Peyer's patch (tissue), 4 donors: ENCODE measurements at regions not wholly inside any gene's neighbourhood (a gene's known extent, or its start where the extent isn't known, plus 50 kb on each side); places are given as distances from the start of the nearest gene placed in this dataset.

ENCODE experiments used
- DNase-seq, 3 donors: peaks; one replicate each; pipeline ENCODE4 v3.0.0-alpha.2; 2017 to 2019
- H3K27ac ChIP-seq, 4 donors: fragments of 200-600 bp; sonication (generic); one replicate each; pipeline ENCODE4 v1.5.1; 2016 to 2019
- H3K27me3 ChIP-seq, 2 donors: fragments of 200-600 bp; sonication (generic); one replicate each; pipeline ENCODE4 v1.5.1; 2019
- H3K36me3 ChIP-seq, 3 donors: fragments of 200-600 bp; sonication (generic); one replicate each; pipeline ENCODE4 v1.5.1; 2016 to 2019
- H3K4me1 ChIP-seq, 4 donors: fragments of 200-600 bp; sonication (generic); one replicate each; pipeline ENCODE4 v1.5.1; 2016 to 2019
- H3K4me3 ChIP-seq, 4 donors: fragments of 200-600 bp; sonication (generic); 1 replicate in 3 of 4; 2 replicates in 1 of 4; pipeline ENCODE4 v1.5.1; 2016 to 2019; ENCODE audit warnings: mild to moderate bottlenecking in 1 of 4
- H3K9me3 ChIP-seq, 4 donors: fragments of 200-600 bp; sonication (generic); one replicate each; pipeline ENCODE4 v1.5.1; 2016 to 2019; ENCODE audit warnings: mild to moderate bottlenecking in 1 of 4
- POLR2A ChIP-seq, 2 donors: fragments of 450-650 bp; IDR thresholded peaks; one replicate each; pipeline ENCODE4 v1.5.1; 2017; ENCODE audit warnings: antibody characterized with exemption in 2 of 2, mild to moderate bottlenecking in 2 of 2, moderate library complexity in 2 of 2
- TF ChIP-seq, protein P1 (sequence below), 6 experiments: fragments of 450-650 bp in 4 of 6; fragments of 200-600 bp in 2 of 6; sonication (generic) in 1 of 6; IDR thresholded peaks; one replicate each; pipeline ENCODE4 v1.5.1; 2017 to 2019; ENCODE audit warnings: antibody characterized with exemption in 6 of 6, mild to moderate bottlenecking in 3 of 6, moderate library complexity in 1 of 6

DNA sequence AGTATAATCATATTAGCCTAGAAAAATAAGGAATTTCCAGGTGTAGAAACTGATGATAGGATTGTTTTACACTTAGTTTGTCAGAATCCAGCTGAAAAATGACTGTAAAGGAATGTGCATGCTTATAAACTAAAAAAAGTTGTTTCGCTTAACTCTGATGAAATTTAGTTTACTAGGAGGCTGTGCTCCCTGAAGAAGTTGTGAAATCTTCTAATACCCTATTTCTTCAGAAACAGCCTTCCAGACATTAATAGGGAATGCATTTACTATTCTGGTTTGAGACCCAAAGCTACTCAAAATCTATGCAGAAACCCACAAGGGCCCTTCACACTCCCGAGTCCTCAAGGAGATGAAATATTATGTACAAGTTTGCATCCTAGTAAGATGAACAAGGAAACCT, 105.5 kb upstream of the SSTR4 start:
- Histone ChIP-seq H3K27ac (no peak overlapping the region), H3K9me3 (no peaks in the 10 kb centered on the region), H3K4me3 (no peak overlapping the region), H3K27me3 (no peaks in the 10 kb centered on the region), H3K36me3 (no peaks in the 10 kb centered on the region), H3K4me1 (no peaks in the 10 kb centered on the region)
- no peak for DNase-seq
- no peak for TF ChIP-seq POLR2A (IDR thresholded peaks at IDR 0.05)
- TF ChIP-seq, protein P1, sequence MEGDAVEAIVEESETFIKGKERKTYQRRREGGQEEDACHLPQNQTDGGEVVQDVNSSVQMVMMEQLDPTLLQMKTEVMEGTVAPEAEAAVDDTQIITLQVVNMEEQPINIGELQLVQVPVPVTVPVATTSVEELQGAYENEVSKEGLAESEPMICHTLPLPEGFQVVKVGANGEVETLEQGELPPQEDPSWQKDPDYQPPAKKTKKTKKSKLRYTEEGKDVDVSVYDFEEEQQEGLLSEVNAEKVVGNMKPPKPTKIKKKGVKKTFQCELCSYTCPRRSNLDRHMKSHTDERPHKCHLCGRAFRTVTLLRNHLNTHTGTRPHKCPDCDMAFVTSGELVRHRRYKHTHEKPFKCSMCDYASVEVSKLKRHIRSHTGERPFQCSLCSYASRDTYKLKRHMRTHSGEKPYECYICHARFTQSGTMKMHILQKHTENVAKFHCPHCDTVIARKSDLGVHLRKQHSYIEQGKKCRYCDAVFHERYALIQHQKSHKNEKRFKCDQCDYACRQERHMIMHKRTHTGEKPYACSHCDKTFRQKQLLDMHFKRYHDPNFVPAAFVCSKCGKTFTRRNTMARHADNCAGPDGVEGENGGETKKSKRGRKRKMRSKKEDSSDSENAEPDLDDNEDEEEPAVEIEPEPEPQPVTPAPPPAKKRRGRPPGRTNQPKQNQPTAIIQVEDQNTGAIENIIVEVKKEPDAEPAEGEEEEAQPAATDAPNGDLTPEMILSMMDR (IDR thresholded peaks at IDR 0.05) = no peak

DNA sequence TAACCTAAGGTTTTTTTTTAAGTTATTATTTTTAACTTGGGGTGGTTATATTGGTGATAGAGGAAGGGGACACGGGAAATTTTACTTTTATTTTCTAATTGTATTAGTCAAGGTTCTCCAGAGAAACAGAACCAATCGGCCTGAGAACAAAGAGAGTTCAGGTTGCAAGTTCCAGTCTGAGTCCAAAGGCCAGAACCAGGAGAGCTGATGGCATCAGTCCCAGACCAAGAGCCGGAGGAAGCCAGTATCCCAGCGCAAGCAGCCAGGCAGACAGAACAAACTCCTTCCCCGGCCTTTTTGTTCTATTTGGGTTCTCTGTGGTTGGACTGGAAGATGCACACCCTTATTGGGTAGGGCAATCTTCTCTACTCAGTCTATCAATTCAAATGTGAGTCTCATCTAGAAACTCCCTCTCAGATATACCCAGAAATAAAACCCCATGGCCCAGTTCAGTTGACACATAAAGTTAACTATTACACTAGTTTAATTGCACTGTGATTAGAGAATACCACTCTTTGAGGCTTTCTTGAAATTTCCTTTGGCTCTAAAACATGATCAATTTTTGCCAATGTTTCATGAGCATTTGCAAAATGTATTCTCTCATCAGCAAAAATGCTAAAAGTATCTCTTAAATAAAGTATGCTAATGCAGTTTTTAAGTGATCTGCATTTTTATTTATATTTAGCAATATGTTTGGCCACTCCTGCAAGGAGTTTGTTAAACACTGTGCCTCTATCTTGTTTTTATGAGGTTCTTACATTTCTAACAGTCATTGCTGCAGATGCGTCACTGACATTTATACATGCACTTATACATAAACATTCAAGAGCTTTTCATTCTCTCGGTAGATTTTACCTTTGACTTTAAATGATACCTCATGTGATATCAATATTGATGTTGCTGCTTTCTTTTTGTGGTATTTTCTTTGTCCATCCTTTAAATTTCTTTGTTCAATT, 103.2 kb upstream of the SSTR4 start:
- DNase-seq = peak in 1 of 3 donors; percentile 48
- no peaks in the 10 kb centered on the region for H3K4me1 ChIP-seq
- H3K36me3 ChIP-seq = no peaks in the 10 kb centered on the region
- no peaks in the 10 kb centered on the region for H3K27me3 ChIP-seq
- TF ChIP-seq, protein P1 (IDR thresholded peaks at IDR 0.05) = no peak
- no peak for TF ChIP-seq POLR2A (IDR thresholded peaks at IDR 0.05)
- H3K9me3 ChIP-seq = no peaks in the 10 kb centered on the region
- no peak overlapping the region for H3K27ac ChIP-seq
- H3K4me3 ChIP-seq = no peak overlapping the region

DNA sequence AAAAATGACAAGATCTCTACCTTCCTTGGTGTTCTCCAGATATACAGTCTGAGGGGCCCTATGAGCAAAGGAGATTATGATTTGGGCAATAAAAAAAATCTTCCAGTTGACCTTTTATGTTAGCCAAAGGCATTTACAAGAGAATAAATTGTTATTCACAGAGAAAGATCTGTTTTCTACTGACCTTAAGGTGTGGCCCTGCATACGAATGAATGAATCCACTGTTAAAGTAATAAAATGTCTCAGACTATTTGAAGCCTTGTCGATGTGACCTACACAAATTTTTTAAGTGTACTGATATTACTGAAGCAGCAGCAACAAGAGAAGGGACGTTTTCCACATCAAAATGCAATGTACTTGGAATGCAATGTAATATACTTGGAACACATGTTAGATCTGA, 95.9 kb upstream of the SSTR4 start:
- Histone ChIP-seq H3K4me1 (no peaks in the 10 kb centered on the region), H3K27ac (no peak overlapping the region), H3K27me3 (no peaks in the 10 kb centered on the region), H3K36me3 (no peaks in the 10 kb centered on the region), H3K9me3 (no peaks in the 10 kb centered on the region), H3K4me3 (no peak overlapping the region)
- no peak for DNase-seq
- TF ChIP-seq, protein P1 (IDR thresholded peaks at IDR 0.05) = no peak
- TF ChIP-seq POLR2A (IDR thresholded peaks at IDR 0.05) = no peak

DNA sequence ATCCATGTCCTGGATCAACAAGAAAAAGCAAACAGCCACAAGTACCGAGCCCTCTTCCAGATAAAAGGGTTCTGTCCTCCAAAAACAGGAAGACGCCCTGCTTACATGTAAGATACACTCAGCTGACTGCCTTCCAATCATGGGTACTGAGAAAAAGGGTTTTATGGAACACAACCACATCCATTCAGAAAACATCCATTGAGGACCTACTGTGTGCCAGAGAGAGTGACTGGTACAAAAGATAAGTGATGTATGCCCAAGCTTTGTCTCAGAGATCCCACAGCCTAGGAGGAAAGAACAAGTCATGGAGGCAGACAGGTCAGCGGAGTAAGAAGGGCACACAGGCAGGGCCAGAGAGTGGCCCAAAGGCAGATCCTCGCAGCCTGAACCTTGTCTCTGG, 94.8 kb upstream of the SSTR4 start:
- Histone ChIP-seq H3K4me1 (no peaks in the 10 kb centered on the region), H3K36me3 (no peaks in the 10 kb centered on the region), H3K9me3 (no peaks in the 10 kb centered on the region), H3K27me3 (no peaks in the 10 kb centered on the region), H3K4me3 (no peak overlapping the region), H3K27ac (no peak overlapping the region)
- TF ChIP-seq, protein P1 (IDR thresholded peaks at IDR 0.05) = no peak
- TF ChIP-seq POLR2A (IDR thresholded peaks at IDR 0.05) = no peak
- DNase-seq = no peak

DNA sequence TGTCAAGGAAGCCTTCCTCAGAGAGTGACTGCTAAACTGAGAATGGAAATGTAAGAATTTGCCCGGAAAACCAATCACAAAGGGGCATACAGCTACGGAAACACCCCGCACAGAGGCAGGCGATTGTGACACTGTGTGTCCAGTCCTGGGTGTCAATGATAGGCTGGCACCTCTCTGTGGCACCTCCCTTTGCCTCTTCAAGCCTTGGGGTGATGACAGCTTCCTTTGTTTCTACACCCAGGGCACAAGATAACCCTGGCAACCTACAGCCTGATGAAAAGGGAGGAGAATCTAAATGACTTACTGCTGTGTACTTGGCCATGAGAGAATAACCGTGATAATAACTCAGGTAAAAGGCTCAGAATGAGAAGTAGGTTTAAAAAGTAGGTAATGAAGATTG, 93.6 kb upstream of the SSTR4 start:
- no peak for TF ChIP-seq POLR2A (IDR thresholded peaks at IDR 0.05)
- TF ChIP-seq, protein P1 (IDR thresholded peaks at IDR 0.05) = no peak
- Histone ChIP-seq H3K27ac (no peak overlapping the region), H3K4me1 (no peaks in the 10 kb centered on the region), H3K4me3 (no peak overlapping the region), H3K36me3 (no peaks in the 10 kb centered on the region), H3K9me3 (no peaks in the 10 kb centered on the region), H3K27me3 (no peaks in the 10 kb centered on the region)
- DNase-seq = no peak
